GM12891 (cell line): ENCODE measurements at regions not wholly inside any gene's neighbourhood (a gene's known extent, or its start where the extent isn't known, plus 50 kb on each side); places are given as distances from the start of the nearest gene placed in this dataset.
"Not testable (repeated sequence)": the region's sequence is repeated elsewhere in the genome, so short reads cannot be mapped to it uniquely, and the experiment has no call there.

Source experiments
- DNase-seq: peaks from one replicate; pipeline ENCODE4 v3.0.0; 2011; ENCODE audit warnings: low spot score; ENCODE audit not compliant: insufficient read length
- FAIRE-seq: peaks from 2 replicates; lab custom pipeline; 2011; peaks lifted over from hg19 to GRCh38; lab: Jason Lieb, UNC
- PAX5 ChIP-seq: IDR thresholded peaks from 2 replicates; pipeline ENCODE4 v1.6.1; 2011; ENCODE audit warnings: low read length, moderate library complexity, mild to moderate bottlenecking; ENCODE audit not compliant: insufficient read depth, severe bottlenecking
- POLR2A ChIP-seq: IDR thresholded peaks from 2 replicates; pipeline ENCODE4 v1.6.1; 2011; ENCODE audit warnings: low read depth, low read length, control low read depth
- POLR2AphosphoS5 ChIP-seq: IDR thresholded peaks from 2 replicates; pipeline ENCODE4 v1.6.1; 2011; ENCODE audit warnings: low read depth, low read length, control low read depth
- POU2F2 ChIP-seq: IDR thresholded peaks from 2 replicates; pipeline ENCODE4 v1.6.1; 2011; ENCODE audit warnings: low read depth, mild to moderate bottlenecking, control low read depth, low read length, moderate library complexity
- SPI1 ChIP-seq: IDR thresholded peaks from 2 replicates; pipeline ENCODE4 v1.6.1; 2011; ENCODE audit warnings: low read depth, low read length, control low read depth
- TAF1 ChIP-seq: IDR thresholded peaks from 2 replicates; pipeline ENCODE4 v1.6.1; 2011; ENCODE audit warnings: low read depth, low read length, control low read depth

- not testable (repeated sequence) for DNase-seq, FAIRE-seq
Measured at GRCh38 chr7:76117306-76117991, 69.5 kb downstream of the MDH2 start.

- FAIRE-seq, DNase-seq: not testable (repeated sequence)
Measured at GRCh38 chr7:76118253-76119036, 70.5 kb downstream of the MDH2 start.

- no peak for TF ChIP-seq PAX5
- no peak for TF ChIP-seq SPI1
- no peak for TF ChIP-seq POU2F2
- TF ChIP-seq TAF1 = no peak
- no peak for TF ChIP-seq POLR2A
- TF ChIP-seq POLR2AphosphoS5 = no peak
- DNase-seq (no peak), FAIRE-seq (no peak)
Measured at GRCh38 chr7:76121044-76121443, 73.1 kb downstream of the MDH2 start.

GRCh38 chr7:76122516-76123239 is 74.8 kb downstream of the MDH2 start:
- DNase-seq (no peak), FAIRE-seq (no peak)
- no peak for TF ChIP-seq POLR2A
- no peak for TF ChIP-seq POU2F2
- no peak for TF ChIP-seq SPI1
- no peak for TF ChIP-seq TAF1
- TF ChIP-seq PAX5 = no peak
- no peak for TF ChIP-seq POLR2AphosphoS5

GRCh38 chr7:76123316-76123715 is 75.4 kb downstream of the MDH2 start:
- FAIRE-seq (no peak), DNase-seq (no peak)
- TF ChIP-seq PAX5 (no peak), SPI1 (no peak), TAF1 (no peak), POLR2A (no peak), POU2F2 (no peak), POLR2AphosphoS5 (no peak)

GRCh38 chr7:76125560-76125959 is 76.1 kb upstream of the SRRM3 start:
- DNase-seq = no peak
- no peak for TF ChIP-seq SPI1
- no peak for TF ChIP-seq TAF1
- TF ChIP-seq POLR2A = no peak
- TF ChIP-seq POU2F2 = no peak
- TF ChIP-seq PAX5 = no peak
- TF ChIP-seq POLR2AphosphoS5 = no peak
- FAIRE-seq = no peak

GRCh38 chr7:76126632-76127031 is 75.1 kb upstream of the SRRM3 start:
- TF ChIP-seq TAF1 (no peak), POLR2A (no peak), PAX5 (no peak), SPI1 (no peak), POLR2AphosphoS5 (no peak), POU2F2 (no peak)
- FAIRE-seq (no peak), DNase-seq (no peak)

- DNase-seq = no peak
- no peak for FAIRE-seq
- TF ChIP-seq POLR2A = no peak
- TF ChIP-seq POLR2AphosphoS5 = no peak
- no peak for TF ChIP-seq TAF1
- TF ChIP-seq POU2F2 = no peak
- no peak for TF ChIP-seq PAX5
- TF ChIP-seq SPI1 = no peak
Measured at GRCh38 chr7:76129366-76129765, 72.3 kb upstream of the SRRM3 start.

GRCh38 chr7:76129836-76130235 is 71.9 kb upstream of the SRRM3 start:
- DNase-seq (no peak), FAIRE-seq (no peak)
- TF ChIP-seq TAF1 = no peak
- no peak for TF ChIP-seq PAX5
- TF ChIP-seq POLR2A = no peak
- no peak for TF ChIP-seq SPI1
- no peak for TF ChIP-seq POU2F2
- TF ChIP-seq POLR2AphosphoS5 = no peak

- peak; percentile 33 for FAIRE-seq
- not testable (repeated sequence) for DNase-seq
Measured at GRCh38 chr7:76130661-76131060, 71.0 kb upstream of the SRRM3 start.

- not testable (repeated sequence) for DNase-seq, FAIRE-seq
Measured at GRCh38 chr7:76131887-76132286, 69.8 kb upstream of the SRRM3 start.
